ENCODE measurements at regions not wholly inside any gene's neighbourhood (a gene's known extent, or its start where the extent isn't known, plus 50 kb on each side); places are given as distances from the start of the nearest gene placed in this dataset.

- no peak for DNase-seq
These were observed 505.3 kb upstream of the CPEB2 start for GRCh38 chr4:14496969-14497368.

DNA sequence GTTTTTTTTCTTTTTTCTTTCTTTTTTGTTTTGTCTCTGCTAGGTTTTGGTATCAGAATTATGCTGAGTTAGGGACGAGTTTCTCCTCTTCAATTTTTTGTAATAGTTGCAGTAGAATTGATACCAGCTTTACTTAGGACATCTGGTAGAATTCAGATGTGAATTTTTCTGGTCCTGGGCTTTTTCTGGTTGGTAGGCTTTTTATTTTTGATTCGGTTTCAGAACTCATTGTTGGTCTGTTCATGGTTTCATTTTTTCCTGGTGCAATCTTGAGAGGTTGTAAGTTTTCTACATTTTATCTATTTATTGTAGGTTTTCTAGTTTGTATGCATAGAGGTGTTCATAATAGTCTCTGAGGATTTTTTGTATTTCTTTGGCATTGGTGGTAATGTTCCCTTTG lies 498.1 kb upstream of the CPEB2 start:
- DNase-seq = no peak

GRCh38 chr4:14513471-14513870 lies 488.8 kb upstream of the CPEB2 start:
- no peak for DNase-seq

DNA sequence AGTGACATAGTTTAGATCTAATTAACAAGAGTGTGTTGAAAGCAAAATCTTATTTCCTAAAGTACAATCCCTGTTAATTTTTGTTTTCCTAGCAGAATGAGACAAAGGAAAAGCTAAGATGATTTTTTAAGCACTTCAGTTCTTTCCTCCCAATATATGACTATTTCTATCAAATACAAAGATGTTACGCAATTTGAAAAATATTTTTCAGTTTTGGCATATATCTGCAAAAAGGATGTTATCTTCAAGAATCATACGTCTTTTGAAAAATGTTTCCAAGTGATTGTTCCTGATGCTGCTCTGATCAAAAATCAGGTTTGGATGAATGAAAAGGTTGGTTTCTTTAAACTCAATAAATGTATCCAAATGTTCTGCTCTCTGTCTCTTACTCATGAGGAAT lies 486.7 kb upstream of the CPEB2 start:
- DNase-seq = no peak

DNA sequence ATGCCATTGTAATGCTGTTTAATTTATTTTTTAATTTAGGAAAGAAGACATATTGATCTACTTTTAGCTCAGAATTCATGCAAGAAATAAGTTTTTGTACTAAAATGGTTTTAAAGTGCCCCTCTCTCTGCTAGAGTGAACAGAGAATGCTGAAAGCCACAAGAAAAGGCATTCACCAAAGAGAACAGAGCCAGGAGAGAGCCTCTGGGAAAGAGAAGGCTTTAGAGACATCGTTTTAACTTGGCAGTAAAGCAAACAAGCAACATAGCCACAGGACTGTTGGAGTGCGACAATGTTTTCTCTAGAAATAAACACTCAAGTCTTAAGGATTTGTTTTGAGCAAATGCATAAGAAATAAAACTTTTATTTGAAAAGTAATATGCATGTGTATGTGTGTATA lies 484.1 kb upstream of the CPEB2 start:
- no peak for DNase-seq

DNA sequence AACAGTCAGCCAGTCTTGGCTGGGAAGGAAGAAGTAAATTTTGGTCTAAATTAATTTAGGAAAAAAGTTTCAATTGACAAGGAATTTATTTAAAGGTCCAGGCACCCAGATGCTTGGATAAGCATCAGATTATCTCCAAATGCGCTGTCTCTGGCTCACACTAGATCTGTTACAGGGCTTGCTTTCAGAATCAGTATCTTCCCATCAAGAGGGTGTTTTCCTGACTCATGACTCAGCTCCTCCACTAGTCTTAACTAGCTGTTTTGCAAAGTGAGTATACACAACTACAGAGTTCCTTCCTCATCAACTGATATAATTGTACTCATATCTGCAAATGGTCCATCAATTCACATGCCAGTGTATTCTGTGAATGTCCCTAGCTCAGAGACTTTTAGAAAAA lies 482.1 kb upstream of the CPEB2 start:
- DNase-seq = no peak

DNA sequence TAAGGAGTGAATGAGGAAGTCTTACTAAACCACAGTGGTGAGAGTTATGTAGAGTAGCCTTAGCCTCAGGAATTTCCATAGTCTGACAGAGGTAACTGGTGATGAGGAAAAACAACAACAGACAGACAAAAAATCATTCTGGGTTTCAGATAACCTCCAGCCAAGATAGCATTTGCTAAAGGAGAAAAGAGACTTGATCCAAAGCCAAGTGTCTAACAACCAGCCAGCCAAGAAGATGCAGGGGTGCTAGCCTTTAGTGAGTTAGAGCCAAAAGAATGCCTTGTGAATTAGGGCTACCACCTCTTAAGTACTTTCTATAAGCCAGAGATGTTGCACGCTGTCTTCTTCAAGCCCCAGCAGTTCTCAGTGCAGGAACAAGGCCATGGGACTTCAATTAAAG lies 478.0 kb upstream of the CPEB2 start:
- DNase-seq = no peak

DNA sequence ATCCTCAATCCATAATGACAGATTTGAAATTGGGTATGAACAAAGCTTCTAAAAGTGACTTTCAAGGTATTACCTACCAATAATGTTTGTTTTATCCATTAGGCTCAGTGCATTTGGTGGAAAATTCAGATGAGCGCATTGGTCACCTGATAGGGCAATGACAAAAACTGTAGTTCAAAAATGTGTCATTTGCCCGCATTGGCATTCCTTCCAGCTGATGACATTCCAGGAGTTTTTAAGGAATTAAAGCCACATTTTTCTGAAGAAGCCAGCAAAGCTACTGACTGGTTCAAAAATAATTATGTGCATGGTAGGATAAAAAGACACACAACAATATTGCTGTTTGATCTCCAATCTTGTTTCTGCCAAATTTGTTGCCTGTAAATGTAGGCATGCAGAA lies 473.4 kb upstream of the CPEB2 start:
- no peak for DNase-seq

GRCh38 chr4:14529653-14530052 lies 472.6 kb upstream of the CPEB2 start:
- DNase-seq = no peak

- DNase-seq = no peak
These were observed 469.8 kb upstream of the CPEB2 start for GRCh38 chr4:14532436-14532835.

GRCh38 chr4:14539246-14539645 lies 463.0 kb upstream of the CPEB2 start:
- DNase-seq = no peak

- DNase-seq = no peak
These were observed 457.1 kb upstream of the CPEB2 start for GRCh38 chr4:14545163-14545562.

GRCh38 chr4:14545807-14546206 lies 456.5 kb upstream of the CPEB2 start:
- DNase-seq = no peak

DNA sequence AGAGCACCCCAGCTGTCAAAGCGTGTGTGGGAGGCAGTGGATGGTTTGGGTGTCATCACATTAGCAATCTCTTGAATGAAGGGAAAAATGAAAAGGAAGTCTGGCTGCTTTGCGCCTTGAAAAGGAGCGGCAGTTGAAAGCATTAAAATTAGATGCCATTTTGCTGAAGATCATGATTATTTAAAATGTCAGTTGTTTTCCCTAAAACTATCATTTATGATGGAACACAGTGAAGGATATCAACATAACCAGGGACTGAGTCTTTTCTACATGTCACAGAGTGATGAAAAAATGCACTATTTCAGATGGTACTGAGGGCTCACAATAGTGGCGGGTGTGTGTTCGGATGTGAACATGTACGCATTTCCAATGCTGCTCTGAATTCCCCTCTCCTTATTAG lies 450.2 kb upstream of the CPEB2 start:
- no peak for DNase-seq

- DNase-seq = no peak
These were observed 442.6 kb upstream of the CPEB2 start for GRCh38 chr4:14559646-14560045.

- no peak for DNase-seq
These were observed 441.7 kb upstream of the CPEB2 start for GRCh38 chr4:14560577-14560976.

GRCh38 chr4:14562901-14563300 lies 439.4 kb upstream of the CPEB2 start:
- DNase-seq = no peak

DNA sequence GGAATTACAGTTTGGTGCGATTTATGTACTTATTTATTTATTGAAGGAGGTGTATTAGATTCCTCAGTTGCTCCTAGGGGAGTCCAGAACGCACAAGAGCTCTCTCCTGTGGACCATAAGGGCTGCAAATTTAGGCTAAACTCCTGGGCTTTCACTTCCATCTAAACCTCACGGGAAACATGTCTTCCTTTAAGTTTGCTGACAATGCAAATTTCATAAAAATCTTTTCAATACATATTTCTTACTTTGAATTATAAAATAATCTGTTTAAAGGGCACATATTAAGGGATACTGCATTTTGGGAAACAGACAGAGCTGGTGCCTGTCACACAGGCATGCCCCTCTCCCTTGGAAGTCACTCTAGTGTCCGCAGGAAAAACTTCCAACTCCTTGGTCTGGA lies 438.0 kb upstream of the CPEB2 start:
- DNase-seq = no peak

GRCh38 chr4:14566518-14566917 lies 435.8 kb upstream of the CPEB2 start:
- no peak for DNase-seq

GRCh38 chr4:14568351-14568750 lies 433.9 kb upstream of the CPEB2 start:
- no peak for DNase-seq

DNA sequence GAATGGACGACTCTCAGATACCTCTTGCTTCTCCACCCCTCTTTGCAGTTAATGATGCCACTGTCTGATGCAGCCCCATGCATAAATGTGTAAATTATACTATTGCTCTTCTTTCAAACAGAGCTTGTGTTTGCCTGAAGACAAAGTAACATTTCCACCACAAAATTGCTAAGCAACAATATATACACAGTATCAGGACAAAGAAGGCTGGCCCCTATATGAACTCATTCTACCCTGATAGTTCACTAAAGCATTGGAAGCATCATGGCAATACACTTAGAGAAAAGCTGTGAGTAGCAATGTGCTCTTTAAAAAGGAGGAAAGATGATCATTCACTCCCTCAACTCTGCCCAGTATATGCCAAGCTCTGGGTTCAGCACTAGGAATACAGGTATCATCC lies 427.0 kb upstream of the CPEB2 start:
- DNase-seq = no peak

GRCh38 chr4:14575919-14576318 lies 426.4 kb upstream of the CPEB2 start:
- DNase-seq = no peak

DNA sequence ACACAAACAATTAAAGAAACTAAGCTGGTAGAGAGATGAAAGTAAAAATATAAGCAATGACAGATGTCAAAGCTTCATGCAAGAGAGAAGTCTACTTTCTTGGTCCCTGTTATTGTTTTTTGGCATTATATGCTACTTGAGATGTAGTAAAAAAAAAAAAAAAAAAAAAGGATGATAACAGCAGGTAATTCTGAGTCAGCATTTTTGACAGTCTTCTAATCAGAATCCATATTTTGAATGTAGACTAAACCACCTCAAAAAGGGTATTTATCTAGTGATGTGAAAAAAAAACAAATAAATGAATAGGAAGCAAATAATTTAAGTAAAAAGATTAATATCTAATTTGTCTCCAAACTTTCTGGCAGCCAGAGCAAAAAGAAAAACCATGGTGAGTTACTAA lies 422.2 kb upstream of the CPEB2 start:
- no peak for DNase-seq

GRCh38 chr4:14581741-14582140 lies 420.5 kb upstream of the CPEB2 start:
- DNase-seq = no peak

DNA sequence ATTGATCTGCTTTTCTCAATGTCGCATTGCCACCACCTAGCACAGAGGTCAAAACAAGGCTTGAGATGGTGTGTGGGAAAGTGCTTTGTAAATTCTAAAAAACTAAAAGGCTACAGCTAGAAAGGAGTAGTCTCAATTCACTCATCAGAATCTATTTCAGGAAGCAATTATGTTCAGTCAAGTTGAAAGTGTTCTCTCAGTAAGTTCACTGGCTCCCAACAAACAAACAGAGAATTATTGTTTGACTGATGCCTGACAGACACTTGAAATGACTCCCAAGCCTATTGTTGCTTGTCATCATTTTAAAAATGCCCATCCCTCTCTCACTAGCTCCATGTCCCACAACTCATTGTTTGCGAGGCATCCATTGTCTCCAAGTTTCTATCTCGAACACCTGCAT lies 419.6 kb upstream of the CPEB2 start:
- DNase-seq = no peak

DNA sequence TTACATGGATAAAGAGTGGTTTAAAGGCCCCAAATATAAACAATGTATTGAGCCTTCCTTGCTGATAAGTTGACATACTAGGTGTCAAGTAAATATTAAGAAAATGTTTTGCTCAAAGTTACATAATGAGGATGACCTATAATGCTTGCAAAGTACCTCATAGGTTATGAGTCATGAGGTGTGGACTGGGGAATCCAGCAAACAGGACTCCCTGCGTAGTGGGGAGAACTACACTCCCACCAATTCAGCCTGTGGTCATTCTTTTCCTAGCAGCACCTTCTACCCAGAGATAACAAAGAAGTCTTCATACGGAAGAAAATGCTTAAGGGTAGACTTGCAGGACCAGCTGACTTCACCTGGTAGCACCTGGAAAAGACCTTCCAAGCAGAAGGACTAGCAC lies 418.9 kb upstream of the CPEB2 start:
- DNase-seq = no peak

Data from SIG-M5 (cell line).